HEK293 (cell line): ENCODE measurements at regions not wholly inside any gene's neighbourhood (a gene's known extent, or its start where the extent isn't known, plus 50 kb on each side); places are given as distances from the start of the nearest gene placed in this dataset.

Source experiments
- CTCF ChIA-PET: fragments of 350-600 bp; formaldehyde crosslinking; extraction: SDS; loops from one replicate; lab custom pipeline; 2021; ENCODE audit warnings: antibody characterized with exemption; lab: Yijun Ruan, JAX
- POLR2A ChIA-PET: fragments of 300-600 bp; formaldehyde crosslinking; extraction: SDS; loops from one replicate; lab custom pipeline; 2020; ENCODE audit warnings: antibody characterized with exemption, inconsistent platforms; lab: Yijun Ruan, JAX
- H3K27ac ChIP-seq: fragments of 200-500 bp; sonication (Bioruptor generic); 2 replicates; pipeline ENCODE4 v1.5.1; 2014; ENCODE audit warnings: low read depth, low read length, control low read depth, inconsistent platforms; ENCODE audit errors: extremely low read depth
- H3K36me3 ChIP-seq, 2 experiments: fragments of 200-500 bp in 1 of 2; sonication (Bioruptor generic) in 1 of 2; 1 replicate in 1 of 2; 2 replicates in 1 of 2; pipeline ENCODE4 v1.5.1; 2014 to 2017; ENCODE audit warnings: inconsistent platforms in 2 of 2, low read length in 2 of 2; ENCODE audit not compliant: control insufficient read depth in 2 of 2, insufficient read depth in 1 of 2
- H3K4me1 ChIP-seq: fragments of 200-500 bp; sonication (Bioruptor generic); 2 replicates; pipeline ENCODE4 v1.5.1; 2014; ENCODE audit warnings: mild to moderate bottlenecking, low read length, inconsistent platforms; ENCODE audit not compliant: control insufficient read depth, insufficient read depth
- H3K4me3 ChIP-seq: 2 replicates; pipeline ENCODE4 v1.5.1; 2011; ENCODE audit warnings: low read depth, mild to moderate bottlenecking, control low read depth, low read length, moderate library complexity
- H3K9me3 ChIP-seq: fragments of 200-500 bp; sonication (Bioruptor generic); 2 replicates; pipeline ENCODE4 v1.5.1; 2014; ENCODE audit warnings: low read depth, low read length, inconsistent platforms; ENCODE audit not compliant: control insufficient read depth, insufficient read depth
- AEBP2 ChIP-seq: fragments of 450-650 bp; formaldehyde crosslinking; IDR thresholded peaks from 2 replicates; pipeline ENCODE4 v1.5.1; 2016; ENCODE audit warnings: missing biosample characterization, missing genetic modification characterization, borderline replicate concordance
- HOXD13 ChIP-seq: sonication (generic); formaldehyde crosslinking; IDR thresholded peaks from 2 replicates; pipeline ENCODE4 v1.8.0; 2022; ENCODE audit warnings: missing genetic modification reagents, borderline replicate concordance
- MZF1 ChIP-seq: fragments of 450-650 bp; formaldehyde crosslinking; IDR thresholded peaks from 2 replicates; pipeline ENCODE4 v1.5.1; 2017; ENCODE audit warnings: missing biosample characterization, missing genetic modification characterization, borderline replicate concordance
- OVOL3 ChIP-seq: fragments of 450-650 bp; formaldehyde crosslinking; IDR thresholded peaks from 2 replicates; pipeline ENCODE4 v1.5.1; 2016; ENCODE audit warnings: missing biosample characterization, missing genetic modification characterization
- SCRT2 ChIP-seq: fragments of 450-650 bp; formaldehyde crosslinking; IDR thresholded peaks from 2 replicates; pipeline ENCODE4 v1.5.1; 2016; ENCODE audit warnings: missing biosample characterization, missing genetic modification characterization
- SETDB1 ChIP-seq: IDR thresholded peaks from one replicate; pipeline ENCODE4 v1.6.1; 2017; ENCODE audit warnings: mild to moderate bottlenecking, low read length, moderate library complexity, mixed read lengths; ENCODE audit not compliant: insufficient read length
- TSHZ1 ChIP-seq: fragments of 450-650 bp; formaldehyde crosslinking; IDR thresholded peaks from 2 replicates; pipeline ENCODE4 v1.5.1; 2016; ENCODE audit warnings: missing biosample characterization, missing genetic modification characterization, borderline replicate concordance
- ZBTB1 ChIP-seq: fragments of 450-650 bp; formaldehyde crosslinking; IDR thresholded peaks from 2 replicates; pipeline ENCODE4 v1.5.1; 2016; ENCODE audit warnings: missing biosample characterization, missing genetic modification characterization
- ZBTB48 ChIP-seq: fragments of 450-650 bp; formaldehyde crosslinking; IDR thresholded peaks from 2 replicates; pipeline ENCODE4 v1.5.1; 2016; ENCODE audit warnings: missing biosample characterization, missing genetic modification characterization
- ZBTB49 ChIP-seq: fragments of 450-650 bp; formaldehyde crosslinking; IDR thresholded peaks from 2 replicates; pipeline ENCODE4 v1.5.1; 2016; ENCODE audit warnings: missing biosample characterization, missing genetic modification characterization, low read depth
- ZBTB6 ChIP-seq: fragments of 450-650 bp; formaldehyde crosslinking; IDR thresholded peaks from 2 replicates; pipeline ENCODE4 v1.5.1; 2017; ENCODE audit warnings: missing biosample characterization, missing genetic modification characterization
- ZNF114 ChIP-seq: fragments of 450-650 bp; formaldehyde crosslinking; IDR thresholded peaks from 2 replicates; pipeline ENCODE4 v1.5.0; 2017; ENCODE audit warnings: missing biosample characterization, missing genetic modification characterization
- ZNF121 ChIP-seq: fragments of 450-650 bp; formaldehyde crosslinking; IDR thresholded peaks from 2 replicates; pipeline ENCODE4 v1.5.1; 2016; ENCODE audit warnings: missing biosample characterization, missing genetic modification characterization
- ZNF138 ChIP-seq: fragments of 450-650 bp; formaldehyde crosslinking; IDR thresholded peaks from 2 replicates; pipeline ENCODE4 v1.5.1; 2016; ENCODE audit warnings: missing biosample characterization, missing genetic modification characterization, borderline replicate concordance
- ZNF354C ChIP-seq: fragments of 450-650 bp; formaldehyde crosslinking; IDR thresholded peaks from 2 replicates; pipeline ENCODE4 v1.5.1; 2016; ENCODE audit warnings: missing biosample characterization, missing genetic modification characterization, low read depth, borderline replicate concordance
- ZNF416 ChIP-seq: fragments of 450-650 bp; formaldehyde crosslinking; IDR thresholded peaks from 2 replicates; pipeline ENCODE4 v1.5.1; 2016; ENCODE audit warnings: missing biosample characterization, missing genetic modification characterization
- ZNF658 ChIP-seq: fragments of 450-650 bp; formaldehyde crosslinking; IDR thresholded peaks from 2 replicates; pipeline ENCODE4; 2016; ENCODE audit warnings: missing biosample characterization, missing genetic modification characterization
- ZNF701 ChIP-seq: fragments of 450-650 bp; formaldehyde crosslinking; IDR thresholded peaks from 2 replicates; pipeline ENCODE4 v1.5.1; 2016; ENCODE audit warnings: missing biosample characterization, missing genetic modification characterization
- ZNF768 ChIP-seq: fragments of 450-650 bp; formaldehyde crosslinking; IDR thresholded peaks from 2 replicates; pipeline ENCODE4 v1.5.1; 2018; ENCODE audit warnings: missing biosample characterization, mild to moderate bottlenecking, missing genetic modification characterization
- ZNF843 ChIP-seq: fragments of 450-650 bp; formaldehyde crosslinking; IDR thresholded peaks from 2 replicates; pipeline ENCODE4 v1.5.1; 2016; ENCODE audit warnings: missing biosample characterization, missing genetic modification characterization
- TF ChIP-seq, protein P1 (sequence below): fragments of 450-650 bp; formaldehyde crosslinking; IDR thresholded peaks from 2 replicates; pipeline ENCODE4; 2016; ENCODE audit warnings: missing biosample characterization, missing genetic modification characterization
- TF ChIP-seq, protein P2 (sequence below): fragments of 450-650 bp; formaldehyde crosslinking; IDR thresholded peaks from 2 replicates; pipeline ENCODE4 v1.5.1; 2016; ENCODE audit warnings: missing biosample characterization, missing genetic modification characterization

DNA sequence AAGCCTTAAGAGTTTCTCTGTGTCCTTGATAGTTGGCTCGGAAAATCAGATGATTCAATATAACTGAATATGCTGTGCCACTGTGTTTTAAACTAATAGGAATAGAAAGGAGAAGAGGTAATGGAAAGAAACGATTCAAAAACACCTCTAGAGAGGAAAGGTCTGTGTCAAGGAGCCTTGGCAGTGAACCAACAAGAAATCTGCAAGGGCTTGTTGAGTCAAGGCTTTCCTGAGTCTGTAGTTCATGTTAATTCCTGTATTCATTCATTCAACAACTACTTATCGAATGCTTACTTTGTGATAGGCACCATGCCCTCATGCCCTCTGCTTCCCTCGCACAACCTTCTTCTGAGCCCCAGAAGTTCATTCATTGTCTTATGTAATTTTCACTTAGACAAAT, 336.0 kb downstream of the PDHA2 start:
- H3K27ac ChIP-seq, result no peak overlapping the region
- POLR2A ChIA-PET, result no interaction called here
- CTCF ChIA-PET, result no interaction called here
- no peaks in the 10 kb centered on the region for H3K4me1 ChIP-seq
- no peaks in the 10 kb centered on the region for H3K9me3 ChIP-seq
- TF ChIP-seq ZNF416 (tag by site-specific recombination), result no peak
- no peak for TF ChIP-seq ZBTB6 (tag by site-specific recombination)
- TF ChIP-seq ZNF114 (tag by site-specific recombination), result no peak
- no peak for TF ChIP-seq ZNF121 (tag by site-specific recombination)
- TF ChIP-seq OVOL3 (tag by site-specific recombination), result no peak
- no peak for TF ChIP-seq SETDB1
- no peak for TF ChIP-seq HOXD13 (CRISPR knock-in tag)
- TF ChIP-seq ZNF701 (tag by site-specific recombination), result no peak
- no peak for TF ChIP-seq ZBTB49 (tag by site-specific recombination)
- TF ChIP-seq, protein P1, sequence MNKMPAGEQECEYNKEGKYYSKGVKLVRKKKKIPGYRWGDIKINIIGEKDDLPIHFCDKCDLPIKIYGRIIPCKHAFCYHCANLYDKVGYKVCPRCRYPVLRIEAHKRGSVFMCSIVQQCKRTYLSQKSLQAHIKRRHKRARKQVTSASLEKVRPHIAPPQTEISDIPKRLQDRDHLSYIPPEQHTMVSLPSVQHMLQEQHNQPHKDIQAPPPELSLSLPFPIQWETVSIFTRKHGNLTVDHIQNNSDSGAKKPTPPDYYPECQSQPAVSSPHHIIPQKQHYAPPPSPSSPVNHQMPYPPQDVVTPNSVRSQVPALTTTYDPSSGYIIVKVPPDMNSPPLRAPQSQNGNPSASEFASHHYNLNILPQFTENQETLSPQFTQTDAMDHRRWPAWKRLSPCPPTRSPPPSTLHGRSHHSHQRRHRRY (tag by site-specific recombination), result no peak
- TF ChIP-seq ZBTB1 (tag by site-specific recombination), result no peak
- TF ChIP-seq ZNF768, result no peak
- no peak for TF ChIP-seq ZBTB48 (tag by site-specific recombination)
- TF ChIP-seq ZNF138 (tag by site-specific recombination), result no peak
- TF ChIP-seq SCRT2 (tag by site-specific recombination), result no peak
- TF ChIP-seq ZNF354C (tag by site-specific recombination), result no peak
- no peak for TF ChIP-seq ZNF658
- H3K4me3 ChIP-seq, result no peak overlapping the region
- H3K36me3 ChIP-seq, result no peaks in the 10 kb centered on the region

- Histone ChIP-seq H3K36me3 (no peaks in the 10 kb centered on the region), H3K27ac (no peak overlapping the region), H3K4me3 (no peak overlapping the region), H3K4me1 (no peaks in the 10 kb centered on the region), H3K9me3 (no peaks in the 10 kb centered on the region)
- CTCF ChIA-PET, result interaction anchor here (0.6 kb wide), 1 partner anchor 328 kb away, joined by 3 read pairs; no protein-coding TSS in a partner anchor
- POLR2A ChIA-PET, result interaction anchor here (0.5 kb wide), 1 partner anchor 804 kb away, joined by 4 read pairs; no protein-coding TSS in a partner anchor
- TF ChIP-seq MZF1 (tag by site-specific recombination) (no peak), AEBP2 (tag by site-specific recombination) (no peak), TSHZ1 (tag by site-specific recombination) (no peak), ZBTB1 (tag by site-specific recombination) (no peak), ZNF843 (tag by site-specific recombination) (no peak), ZNF768 (no peak)
- TF ChIP-seq, protein P2, sequence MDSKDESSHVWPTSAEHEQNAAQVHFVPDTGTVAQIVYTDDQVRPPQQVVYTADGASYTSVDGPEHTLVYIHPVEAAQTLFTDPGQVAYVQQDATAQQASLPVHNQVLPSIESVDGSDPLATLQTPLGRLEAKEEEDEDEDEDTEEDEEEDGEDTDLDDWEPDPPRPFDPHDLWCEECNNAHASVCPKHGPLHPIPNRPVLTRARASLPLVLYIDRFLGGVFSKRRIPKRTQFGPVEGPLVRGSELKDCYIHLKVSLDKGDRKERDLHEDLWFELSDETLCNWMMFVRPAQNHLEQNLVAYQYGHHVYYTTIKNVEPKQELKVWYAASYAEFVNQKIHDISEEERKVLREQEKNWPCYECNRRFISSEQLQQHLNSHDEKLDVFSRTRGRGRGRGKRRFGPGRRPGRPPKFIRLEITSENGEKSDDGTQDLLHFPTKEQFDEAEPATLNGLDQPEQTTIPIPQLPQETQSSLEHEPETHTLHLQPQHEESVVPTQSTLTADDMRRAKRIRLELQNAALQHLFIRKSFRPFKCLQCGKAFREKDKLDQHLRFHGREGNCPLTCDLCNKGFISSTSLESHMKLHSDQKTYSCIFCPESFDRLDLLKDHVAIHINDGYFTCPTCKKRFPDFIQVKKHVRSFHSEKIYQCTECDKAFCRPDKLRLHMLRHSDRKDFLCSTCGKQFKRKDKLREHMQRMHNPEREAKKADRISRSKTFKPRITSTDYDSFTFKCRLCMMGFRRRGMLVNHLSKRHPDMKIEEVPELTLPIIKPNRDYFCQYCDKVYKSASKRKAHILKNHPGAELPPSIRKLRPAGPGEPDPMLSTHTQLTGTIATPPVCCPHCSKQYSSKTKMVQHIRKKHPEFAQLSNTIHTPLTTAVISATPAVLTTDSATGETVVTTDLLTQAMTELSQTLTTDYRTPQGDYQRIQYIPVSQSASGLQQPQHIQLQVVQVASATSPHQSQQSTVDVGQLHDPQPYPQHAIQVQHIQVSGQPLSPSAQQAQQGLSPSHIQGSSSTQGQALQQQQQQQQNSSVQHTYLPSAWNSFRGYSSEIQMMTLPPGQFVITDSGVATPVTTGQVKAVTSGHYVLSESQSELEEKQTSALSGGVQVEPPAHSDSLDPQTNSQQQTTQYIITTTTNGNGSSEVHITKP (tag by site-specific recombination), result no peak
Observed at GRCh38 chr4:96183611-96184010, 343.7 kb downstream of the PDHA2 start.
